OCI-LY1 (cell line): ENCODE measurements at regions not wholly inside any gene's neighbourhood (a gene's known extent, or its start where the extent isn't known, plus 50 kb on each side); places are given as distances from the start of the nearest gene placed in this dataset.

Source experiments
- EZH2 ChIP-seq: fragments of 200-600 bp; sonication (generic), shearing (Covaris generic); IDR thresholded peaks from 2 replicates; pipeline ENCODE4 v1.8.0; 2017; ENCODE audit warnings: borderline replicate concordance, mixed run types, mild to moderate bottlenecking, antibody characterized with exemption, low read length, moderate library complexity, mixed read lengths
- TF ChIP-seq, protein P1 (sequence below): fragments of 200-600 bp; sonication (generic), shearing (Covaris generic); IDR thresholded peaks from 2 replicates; pipeline ENCODE4 v1.5.1; 2017; ENCODE audit warnings: mild to moderate bottlenecking, antibody characterized with exemption, low read length, moderate library complexity, mixed read lengths

- TF ChIP-seq, protein P1, sequence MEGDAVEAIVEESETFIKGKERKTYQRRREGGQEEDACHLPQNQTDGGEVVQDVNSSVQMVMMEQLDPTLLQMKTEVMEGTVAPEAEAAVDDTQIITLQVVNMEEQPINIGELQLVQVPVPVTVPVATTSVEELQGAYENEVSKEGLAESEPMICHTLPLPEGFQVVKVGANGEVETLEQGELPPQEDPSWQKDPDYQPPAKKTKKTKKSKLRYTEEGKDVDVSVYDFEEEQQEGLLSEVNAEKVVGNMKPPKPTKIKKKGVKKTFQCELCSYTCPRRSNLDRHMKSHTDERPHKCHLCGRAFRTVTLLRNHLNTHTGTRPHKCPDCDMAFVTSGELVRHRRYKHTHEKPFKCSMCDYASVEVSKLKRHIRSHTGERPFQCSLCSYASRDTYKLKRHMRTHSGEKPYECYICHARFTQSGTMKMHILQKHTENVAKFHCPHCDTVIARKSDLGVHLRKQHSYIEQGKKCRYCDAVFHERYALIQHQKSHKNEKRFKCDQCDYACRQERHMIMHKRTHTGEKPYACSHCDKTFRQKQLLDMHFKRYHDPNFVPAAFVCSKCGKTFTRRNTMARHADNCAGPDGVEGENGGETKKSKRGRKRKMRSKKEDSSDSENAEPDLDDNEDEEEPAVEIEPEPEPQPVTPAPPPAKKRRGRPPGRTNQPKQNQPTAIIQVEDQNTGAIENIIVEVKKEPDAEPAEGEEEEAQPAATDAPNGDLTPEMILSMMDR: no peak
- TF ChIP-seq EZH2: no peak
These were observed 600.5 kb downstream of the PYDC2 start for GRCh38 chr3:192061426-192061825.
